ENCODE measurements at regions not wholly inside any gene's neighbourhood (a gene's known extent, or its start where the extent isn't known, plus 50 kb on each side); places are given as distances from the start of the nearest gene placed in this dataset.

- DNase-seq (ENCODE audit: low spot score): no peak
Measured at GRCh38 chr2:54392555-54393324, 63.4 kb upstream of the SPTBN1 start.

- no peak for DNase-seq (ENCODE audit: low spot score)
Measured at GRCh38 chr2:54394392-54394791, 61.7 kb upstream of the SPTBN1 start.

GRCh38 chr2:54396107-54396506, 60.0 kb upstream of the SPTBN1 start:
- DNase-seq (ENCODE audit: low spot score): no peak

GRCh38 chr2:54396798-54397197, 59.3 kb upstream of the SPTBN1 start:
- DNase-seq (ENCODE audit: low spot score): no peak

- no peak for DNase-seq (ENCODE audit: low spot score)
Measured at GRCh38 chr2:54397426-54397825, 58.7 kb upstream of the SPTBN1 start.

- DNase-seq (ENCODE audit: low spot score): no peak
Measured at GRCh38 chr2:54401554-54401953, 54.6 kb upstream of the SPTBN1 start.

- DNase-seq (ENCODE audit: low spot score): no peak
Measured at GRCh38 chr2:54402350-54402749, 53.8 kb upstream of the SPTBN1 start.

- no peak for DNase-seq (ENCODE audit: low spot score)
Measured at GRCh38 chr2:54403512-54404238, 52.5 kb upstream of the SPTBN1 start.

GRCh38 chr2:54404270-54404669, 51.9 kb upstream of the SPTBN1 start:
- DNase-seq (ENCODE audit: low spot score): no peak

- DNase-seq (ENCODE audit: low spot score): no peak
Measured at GRCh38 chr2:54406031-54406430, 50.1 kb upstream of the SPTBN1 start.
